A673 (cell line): ENCODE measurements at regions not wholly inside any gene's neighbourhood (a gene's known extent, or its start where the extent isn't known, plus 50 kb on each side); places are given as distances from the start of the nearest gene placed in this dataset.

Source experiments
- BruUV-seq: library from RNA; stranded (reverse); fragments of 400-500 nt; replicated peaks from 2 replicates; lab custom pipeline; 2021; lab: Mats Ljungman, UMichigan
- CTCF ChIA-PET: fragments of 300-600 bp; sonication (Branson Sonifier 250); formaldehyde crosslinking; loops from one replicate; lab custom pipeline; 2022; ENCODE audit warnings: antibody characterized with exemption; lab: Charles Lee
- POLR2A ChIA-PET: fragments of 300-600 bp; sonication (Branson Sonifier 250); formaldehyde crosslinking; loops from one replicate; lab custom pipeline; 2022; ENCODE audit warnings: antibody characterized with exemption; ENCODE audit not compliant: low non-redundant PET; lab: Charles Lee
- DNase-seq: peaks from one replicate; pipeline ENCODE4 v3.0.0-alpha.2; 2015; ENCODE audit warnings: low spot score
- H3K27ac ChIP-seq: fragments of 200-600 bp; sonication (generic); 2 replicates; pipeline ENCODE4 v1.5.1; 2016; ENCODE audit warnings: mixed run types, low read depth, mild to moderate bottlenecking, mixed read lengths, antibody characterized with exemption, low read length; ENCODE audit not compliant: poor library complexity, severe bottlenecking
- H3K27me3 ChIP-seq: fragments of 200-600 bp; sonication (generic); replicated peaks from 2 replicates; pipeline ENCODE4 v1.6.1; 2017; ENCODE audit warnings: mixed run types, low read depth, mild to moderate bottlenecking, mixed read lengths, antibody characterized with exemption, low read length; ENCODE audit not compliant: insufficient read depth, poor library complexity
- H3K36me3 ChIP-seq: fragments of 200-600 bp; sonication (generic); 2 replicates; pipeline ENCODE4 v1.6.1; 2016; ENCODE audit warnings: mixed run types, mild to moderate bottlenecking, mixed read lengths, antibody characterized with exemption, low read length; ENCODE audit not compliant: insufficient read depth, poor library complexity, severe bottlenecking
- H3K4me1 ChIP-seq: fragments of 200-600 bp; sonication (generic); 2 replicates; pipeline ENCODE4 v1.6.1; 2017; ENCODE audit warnings: mixed run types, mild to moderate bottlenecking, mixed read lengths, antibody characterized with exemption, low read length; ENCODE audit not compliant: insufficient read depth, poor library complexity, severe bottlenecking
- H3K4me3 ChIP-seq: fragments of 200-600 bp; sonication (generic); 2 replicates; pipeline ENCODE4 v1.5.1; 2016; ENCODE audit warnings: low read depth, mixed run types, mild to moderate bottlenecking, mixed read lengths, low read length; ENCODE audit not compliant: poor library complexity, severe bottlenecking
- H3K9me3 ChIP-seq: fragments of 200-600 bp; sonication (generic); 2 replicates; pipeline ENCODE4 v1.6.1; 2016; ENCODE audit warnings: mixed run types, low read depth, mild to moderate bottlenecking, mixed read lengths, antibody characterized with exemption, low read length; ENCODE audit not compliant: poor library complexity, severe bottlenecking
- CTCF ChIP-seq: fragments of 300-800, 200-600 bp; sonication (generic); conservative IDR thresholded peaks from 2 replicates; pipeline ENCODE4 v1.5.1; 2017; ENCODE audit warnings: low read depth, mild to moderate bottlenecking, antibody characterized with exemption, low read length, moderate library complexity, mixed read lengths
- EZH2 ChIP-seq: fragments of 200-600 bp; sonication (generic); IDR thresholded peaks from 2 replicates; pipeline ENCODE4 v1.6.1; 2017; ENCODE audit warnings: borderline replicate concordance, low read depth, mild to moderate bottlenecking, mixed read lengths, antibody characterized with exemption, low read length; ENCODE audit not compliant: poor library complexity, severe bottlenecking
- intact Hi-C: fragments of 100-400 bp; cut with micrococcal nuclease; formaldehyde crosslinking; loops from one replicate; pipeline ENCODE4 v1.10.0; 2022; ENCODE audit not compliant: unreplicated experiment

DNA sequence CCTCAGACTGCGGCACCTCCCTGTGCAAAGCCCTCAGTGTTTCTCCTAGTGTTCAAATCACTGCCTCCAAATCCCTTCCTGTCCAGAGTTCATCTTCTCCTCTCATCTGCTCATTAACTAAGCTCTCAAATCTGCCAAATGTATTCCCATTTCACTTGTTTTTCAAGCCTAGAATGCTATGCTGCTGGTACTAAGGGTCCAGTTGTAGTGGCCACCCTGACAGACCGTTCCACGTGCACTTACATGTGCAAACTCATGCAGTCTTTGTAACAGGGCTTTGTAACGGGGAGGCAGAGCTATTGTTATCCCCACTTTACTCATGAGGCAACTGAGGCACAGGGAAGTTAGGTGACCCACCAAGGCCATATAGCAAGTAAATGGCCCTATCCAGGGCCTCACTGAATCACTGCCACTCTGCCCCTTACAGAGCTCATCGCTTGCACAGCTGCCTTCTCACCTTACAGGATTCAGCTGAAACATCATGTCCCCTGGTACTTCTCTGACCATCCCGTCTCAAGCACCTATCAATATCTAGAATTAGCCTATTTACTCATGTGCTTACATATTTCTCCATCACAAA lies 153.0 kb upstream of the PDE1C start:
- Histone ChIP-seq H3K36me3 (no peaks in the 10 kb centered on the region), H3K9me3 (no peaks in the 10 kb centered on the region), H3K27me3 (peaks cover 7% of the 10 kb centered on the region), H3K4me1 (no peaks in the 10 kb centered on the region), H3K4me3 (no peak overlapping the region), H3K27ac (no peak overlapping the region)
- CTCF ChIA-PET, result no interaction called here
- no TSS peak for BruUV-seq
- TF ChIP-seq CTCF (no peak), EZH2 (no peak)
- POLR2A ChIA-PET, result no interaction called here
- no peak for DNase-seq
- intact Hi-C loops, result no loop called here

DNA sequence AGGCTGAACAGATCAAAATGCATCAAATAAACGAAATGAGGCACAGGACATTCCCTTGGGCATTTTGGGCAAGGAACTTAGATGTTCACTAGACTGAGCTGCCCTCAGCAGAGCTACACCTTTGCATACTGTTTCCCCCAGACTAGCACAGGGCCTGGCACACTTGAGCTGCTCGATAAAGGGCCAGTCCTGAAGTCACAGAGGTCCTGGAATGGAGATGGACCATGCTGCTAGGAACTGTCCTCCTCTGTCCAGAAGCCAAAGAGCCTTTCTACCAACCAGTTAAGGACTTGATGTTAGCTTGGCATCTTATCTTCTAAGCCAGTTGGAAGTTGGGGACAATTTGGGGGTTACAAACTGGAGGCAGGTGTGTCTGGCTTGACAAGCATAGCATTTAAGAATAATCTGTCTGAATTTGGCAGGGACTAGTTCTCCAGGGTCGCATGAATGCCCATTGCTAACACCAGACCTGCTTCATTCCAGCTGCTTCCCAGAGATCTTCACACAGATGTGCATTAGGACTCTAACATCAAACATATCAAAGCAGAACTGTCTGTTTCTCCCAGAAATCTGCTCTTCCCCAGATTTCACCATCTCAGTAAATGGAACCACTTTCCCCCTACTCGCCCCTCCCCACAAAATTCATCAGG lies 152.2 kb upstream of the PDE1C start:
- Histone ChIP-seq H3K27ac (no peak overlapping the region), H3K27me3 (peaks cover 4% of the 10 kb centered on the region), H3K4me3 (no peak overlapping the region), H3K4me1 (no peaks in the 10 kb centered on the region), H3K9me3 (no peaks in the 10 kb centered on the region), H3K36me3 (no peaks in the 10 kb centered on the region)
- no TSS peak for BruUV-seq
- intact Hi-C loops, result no loop called here
- TF ChIP-seq EZH2 (no peak), CTCF (no peak)
- POLR2A ChIA-PET, result no interaction called here
- CTCF ChIA-PET, result no interaction called here
- DNase-seq, result no peak

DNA sequence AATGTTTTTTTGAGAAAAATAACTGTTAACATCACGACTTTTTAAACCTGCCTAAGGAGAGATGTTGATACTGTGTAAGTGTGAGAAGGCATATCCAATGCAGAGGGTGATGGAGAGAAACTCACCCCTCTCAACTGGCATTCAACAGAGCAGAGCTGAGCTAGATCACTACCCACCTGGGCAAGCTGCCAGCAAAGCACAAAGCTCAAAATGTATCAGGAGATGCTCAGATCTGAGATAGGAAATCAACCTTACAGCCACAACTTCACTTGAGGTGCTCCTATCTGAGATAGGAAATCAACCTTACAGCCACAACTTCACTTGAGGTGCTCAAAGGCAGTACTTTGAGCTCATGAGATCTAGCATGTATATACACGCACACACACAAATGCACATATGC lies 151.5 kb upstream of the PDE1C start:
- H3K9me3 ChIP-seq, result no peaks in the 10 kb centered on the region
- peaks cover 4% of the 10 kb centered on the region for H3K27me3 ChIP-seq
- H3K36me3 ChIP-seq, result no peaks in the 10 kb centered on the region
- TF ChIP-seq EZH2 (no peak), CTCF (no peak)
- CTCF ChIA-PET, result no interaction called here
- intact Hi-C loops, result no loop called here
- DNase-seq, result no peak
- BruUV-seq, result no TSS peak
- H3K4me1 ChIP-seq, result no peaks in the 10 kb centered on the region
- POLR2A ChIA-PET, result no interaction called here
- H3K27ac ChIP-seq, result no peak overlapping the region
- no peak overlapping the region for H3K4me3 ChIP-seq
